ENCODE measurements at regions not wholly inside any gene's neighbourhood (a gene's known extent, or its start where the extent isn't known, plus 50 kb on each side); places are given as distances from the start of the nearest gene placed in this dataset.

DNA sequence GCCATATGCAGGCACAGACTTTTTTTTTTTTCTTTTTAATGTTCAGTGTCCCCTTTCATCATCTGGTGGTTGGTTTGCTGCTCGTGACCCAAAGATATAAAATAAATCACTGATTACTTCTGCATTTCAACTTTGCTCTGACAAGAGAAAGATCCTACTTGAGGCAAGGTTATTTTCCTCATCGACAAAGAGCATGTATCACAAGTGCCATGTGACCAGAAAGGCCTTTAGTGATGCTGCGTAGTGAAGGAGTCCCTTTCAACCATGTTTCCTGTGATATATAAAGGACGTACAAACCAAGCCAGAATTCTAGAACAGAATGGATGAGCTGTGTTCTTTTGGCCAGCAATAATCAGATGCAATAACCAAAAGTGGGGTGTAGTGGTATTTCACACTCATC lies 323.4 kb upstream of the PSMD7 start:
- Histone ChIP-seq H3K36me3 (no peaks in the 10 kb centered on the region), H3K4me3 (no peak overlapping the region), H3K27me3 (peaks cover 11% of the 10 kb centered on the region), H3K9me3 (no peaks in the 10 kb centered on the region), H3K4me1 (no peaks in the 10 kb centered on the region), H3K27ac (no peak overlapping the region)
- TF ChIP-seq EP300 (IDR thresholded peaks at IDR 0.05) (no peak), POLR2A (IDR thresholded peaks at IDR 0.05) (no peak), POLR2AphosphoS5 (IDR thresholded peaks at IDR 0.05) (no peak)
- TF ChIP-seq, protein P1, sequence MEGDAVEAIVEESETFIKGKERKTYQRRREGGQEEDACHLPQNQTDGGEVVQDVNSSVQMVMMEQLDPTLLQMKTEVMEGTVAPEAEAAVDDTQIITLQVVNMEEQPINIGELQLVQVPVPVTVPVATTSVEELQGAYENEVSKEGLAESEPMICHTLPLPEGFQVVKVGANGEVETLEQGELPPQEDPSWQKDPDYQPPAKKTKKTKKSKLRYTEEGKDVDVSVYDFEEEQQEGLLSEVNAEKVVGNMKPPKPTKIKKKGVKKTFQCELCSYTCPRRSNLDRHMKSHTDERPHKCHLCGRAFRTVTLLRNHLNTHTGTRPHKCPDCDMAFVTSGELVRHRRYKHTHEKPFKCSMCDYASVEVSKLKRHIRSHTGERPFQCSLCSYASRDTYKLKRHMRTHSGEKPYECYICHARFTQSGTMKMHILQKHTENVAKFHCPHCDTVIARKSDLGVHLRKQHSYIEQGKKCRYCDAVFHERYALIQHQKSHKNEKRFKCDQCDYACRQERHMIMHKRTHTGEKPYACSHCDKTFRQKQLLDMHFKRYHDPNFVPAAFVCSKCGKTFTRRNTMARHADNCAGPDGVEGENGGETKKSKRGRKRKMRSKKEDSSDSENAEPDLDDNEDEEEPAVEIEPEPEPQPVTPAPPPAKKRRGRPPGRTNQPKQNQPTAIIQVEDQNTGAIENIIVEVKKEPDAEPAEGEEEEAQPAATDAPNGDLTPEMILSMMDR (IDR thresholded peaks at IDR 0.05) = no peak
- DNase-seq (ENCODE audit: low spot score in 2 of 2) = no peak
- WGBS = 73% methylated on average over 4 of the region's 4 CpGs

DNA sequence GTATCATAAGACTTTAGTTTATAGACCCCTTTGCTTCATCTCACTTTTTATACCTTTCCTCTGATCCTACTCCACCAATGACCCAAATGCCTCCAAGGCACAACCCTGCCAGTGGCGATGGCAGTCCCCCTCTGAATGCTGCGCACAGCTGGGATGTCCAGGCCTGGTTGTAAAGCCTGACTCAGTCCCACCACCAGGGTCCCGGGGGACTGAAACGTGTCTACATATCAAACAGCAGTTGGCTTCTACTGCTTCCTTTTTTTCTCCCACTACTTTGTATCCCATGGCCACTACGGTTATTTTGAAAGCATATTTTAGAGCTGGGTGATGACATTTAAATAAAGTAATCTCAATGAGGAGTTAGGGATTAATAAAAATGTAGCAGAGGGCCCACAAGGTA lies 329.8 kb upstream of the PSMD7 start:
- DNase-seq (ENCODE audit: low spot score in 2 of 2) = no peak
- Histone ChIP-seq H3K4me1 (no peaks in the 10 kb centered on the region), H3K27ac (no peak overlapping the region), H3K4me3 (no peak overlapping the region), H3K36me3 (no peaks in the 10 kb centered on the region), H3K9me3 (no peaks in the 10 kb centered on the region), H3K27me3 (peaks cover 9% of the 10 kb centered on the region)
- 76% methylated on average over 5 of the region's 5 CpGs for WGBS
- no peak for TF ChIP-seq POLR2A (IDR thresholded peaks at IDR 0.05)
- TF ChIP-seq POLR2AphosphoS5 (IDR thresholded peaks at IDR 0.05) = no peak
- TF ChIP-seq, protein P1 (IDR thresholded peaks at IDR 0.05) = no peak

DNA sequence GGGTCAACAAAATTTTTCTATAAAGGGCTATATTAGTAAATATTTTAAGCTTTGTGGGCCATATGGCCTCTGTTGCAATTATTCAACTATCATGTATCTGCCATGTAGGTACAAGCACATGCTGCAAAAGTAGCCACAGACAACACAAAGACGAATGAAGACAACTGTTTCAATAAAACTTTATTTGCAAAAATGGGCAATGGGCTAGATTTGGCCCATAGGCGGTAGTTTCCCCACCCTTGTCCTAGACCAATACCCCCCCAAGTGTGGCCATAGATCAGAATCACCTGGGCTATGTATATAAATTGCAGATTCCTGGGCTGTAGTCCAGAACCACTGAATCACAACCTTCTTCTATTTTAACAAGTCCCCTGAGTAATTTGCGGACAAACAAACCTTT lies 331.0 kb upstream of the PSMD7 start:
- WGBS = 88% methylated on average over 3 of the region's 3 CpGs
- TF ChIP-seq POLR2A (IDR thresholded peaks at IDR 0.05) (no peak), EP300 (IDR thresholded peaks at IDR 0.05) (no peak), POLR2AphosphoS5 (IDR thresholded peaks at IDR 0.05) (no peak)
- TF ChIP-seq, protein P1 (IDR thresholded peaks at IDR 0.05) = no peak
- H3K27me3 ChIP-seq = peaks cover 12% of the 10 kb centered on the region
- H3K36me3 ChIP-seq = no peaks in the 10 kb centered on the region
- H3K9me3 ChIP-seq = no peaks in the 10 kb centered on the region
- no peaks in the 10 kb centered on the region for H3K4me1 ChIP-seq
- H3K4me3 ChIP-seq = no peak overlapping the region
- no peak for DNase-seq (ENCODE audit: low spot score in 2 of 2)
- H3K27ac ChIP-seq = no peak overlapping the region

DNA sequence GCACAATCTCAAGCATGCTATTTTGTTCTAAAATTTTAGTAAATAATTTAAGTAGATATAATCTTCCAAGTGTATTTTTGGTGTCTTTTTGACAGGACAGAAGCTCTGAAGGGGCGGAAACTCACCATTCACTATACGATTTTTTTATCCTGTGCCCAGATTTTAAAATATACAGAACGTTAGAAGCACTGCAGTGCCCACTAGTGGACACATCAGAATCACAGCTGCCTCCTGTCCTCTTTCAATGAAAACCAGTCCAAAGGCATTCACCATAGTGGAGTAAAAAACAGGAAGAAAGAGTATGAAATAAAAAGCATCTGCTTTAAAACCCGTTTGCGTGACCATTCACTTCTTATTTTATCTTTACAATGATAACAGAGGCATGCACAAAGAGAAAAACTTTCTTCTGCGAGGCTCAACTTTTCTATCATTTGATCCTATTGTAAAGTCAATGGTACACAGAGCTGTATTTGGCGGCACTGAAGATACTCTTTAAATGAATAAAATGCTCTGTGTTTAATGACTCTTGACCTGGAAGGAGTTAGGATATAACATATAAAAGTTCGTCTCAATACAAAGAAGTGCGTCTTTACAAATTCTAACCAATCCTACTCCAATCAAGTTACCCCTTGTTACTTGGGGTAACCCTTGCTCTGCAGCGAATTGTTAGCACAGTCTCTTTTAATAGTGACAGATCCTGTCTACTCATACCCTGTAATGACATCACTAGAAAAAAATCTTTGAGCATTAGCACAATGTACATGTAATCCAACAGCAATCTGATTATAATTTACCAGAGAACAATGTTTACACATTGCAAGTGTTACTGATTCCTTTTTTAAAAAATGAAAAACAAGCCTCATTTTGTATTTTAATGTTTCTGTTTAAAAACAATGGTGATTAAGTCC lies 339.8 kb upstream of the PSMD7 start:
- H3K9me3 ChIP-seq = no peaks in the 10 kb centered on the region
- DNase-seq (ENCODE audit: low spot score in 2 of 2) = no peak
- no peak overlapping the region for H3K27ac ChIP-seq
- peaks cover 1% of the 10 kb centered on the region for H3K4me1 ChIP-seq
- TF ChIP-seq POLR2AphosphoS5 (IDR thresholded peaks at IDR 0.05) = no peak
- TF ChIP-seq POLR2A (IDR thresholded peaks at IDR 0.05) = no peak
- TF ChIP-seq, protein P1 (IDR thresholded peaks at IDR 0.05) = peak; percentile 48 to 76
- no peak for TF ChIP-seq EP300 (IDR thresholded peaks at IDR 0.05)
- H3K27me3 ChIP-seq = peaks cover 22% of the 10 kb centered on the region
- no peak overlapping the region for H3K4me3 ChIP-seq
- no peaks in the 10 kb centered on the region for H3K36me3 ChIP-seq
- 41% methylated on average over 10 of the region's 10 CpGs for WGBS

DNA sequence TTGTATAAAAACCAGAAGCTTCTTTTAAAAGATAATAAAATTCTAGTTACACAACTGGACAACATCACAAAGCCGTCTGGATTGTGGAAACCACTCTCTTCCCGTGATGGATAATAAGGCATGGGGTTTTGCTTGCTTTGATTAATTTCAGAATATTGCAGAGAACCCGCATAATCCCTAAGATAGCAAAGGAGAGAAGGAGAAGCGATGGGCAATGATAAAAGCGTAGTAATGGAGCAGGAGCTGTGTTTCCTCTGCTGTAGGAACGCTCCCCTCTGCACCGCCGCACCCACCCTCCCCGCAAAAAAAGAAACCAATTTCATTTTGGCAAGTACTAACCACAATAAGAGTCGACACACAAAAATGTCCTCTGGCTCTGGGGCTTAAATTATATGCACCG lies 340.9 kb upstream of the PSMD7 start:
- no peaks in the 10 kb centered on the region for H3K9me3 ChIP-seq
- H3K4me1 ChIP-seq = peaks cover 4% of the 10 kb centered on the region
- H3K36me3 ChIP-seq = no peaks in the 10 kb centered on the region
- DNase-seq (ENCODE audit: low spot score in 2 of 2) = no peak
- TF ChIP-seq EP300 (IDR thresholded peaks at IDR 0.05) = no peak
- TF ChIP-seq, protein P1 (IDR thresholded peaks at IDR 0.05) = no peak
- no peak for TF ChIP-seq POLR2A (IDR thresholded peaks at IDR 0.05)
- TF ChIP-seq POLR2AphosphoS5 (IDR thresholded peaks at IDR 0.05) = no peak
- H3K4me3 ChIP-seq = no peak overlapping the region
- 70% methylated on average over 11 of the region's 11 CpGs for WGBS
- peaks cover 19% of the 10 kb centered on the region for H3K27me3 ChIP-seq
- no peak overlapping the region for H3K27ac ChIP-seq

Measured in suprapubic skin (tissue), 4 donors.